Smooth muscle cell (in vitro differentiated cells): ENCODE measurements at regions not wholly inside any gene's neighbourhood (a gene's known extent, or its start where the extent isn't known, plus 50 kb on each side); places are given as distances from the start of the nearest gene placed in this dataset.

Experiments used
- DNase-seq: peaks from one replicate; lab custom pipeline; 2025; ENCODE audit not compliant: unreplicated experiment; lab: John Stamatoyannopoulos, UW
- H2AFZ ChIP-seq: fragments of 200-600 bp; sonication (generic); 2 replicates; pipeline ENCODE4 v1.6.0; 2016; ENCODE audit warnings: antibody characterized with exemption, low read depth, mild to moderate bottlenecking
- H3F3A ChIP-seq: fragments of 200-600 bp; sonication (generic); 2 replicates; pipeline ENCODE4 v1.6.0; 2017; ENCODE audit warnings: antibody characterized with exemption, low read depth
- H3K27ac ChIP-seq: fragments of 200-600 bp; sonication (generic); 2 replicates; pipeline ENCODE4 v1.5.1; 2016; ENCODE audit warnings: low read depth, mild to moderate bottlenecking
- H3K27me3 ChIP-seq: fragments of 200-600 bp; sonication (generic); 2 replicates; pipeline ENCODE4 v1.6.1; 2016; ENCODE audit warnings: low read depth, mild to moderate bottlenecking
- H3K36me3 ChIP-seq: fragments of 200-600 bp; sonication (generic); 2 replicates; pipeline ENCODE4 v1.5.1; 2016; ENCODE audit warnings: low read depth
- H3K4me1 ChIP-seq: fragments of 200-600 bp; sonication (generic); 2 replicates; pipeline ENCODE4 v1.5.1; 2016; ENCODE audit warnings: low read depth
- H3K4me2 ChIP-seq: fragments of 200-600 bp; sonication (generic); 2 replicates; pipeline ENCODE4 v1.6.0; 2016; ENCODE audit warnings: mild to moderate bottlenecking
- H3K4me3 ChIP-seq: fragments of 200-600 bp; sonication (generic); 2 replicates; pipeline ENCODE4 v1.5.1; 2016; ENCODE audit warnings: mild to moderate bottlenecking
- H3K79me2 ChIP-seq: fragments of 200-600 bp; sonication (generic); 2 replicates; pipeline ENCODE4 v1.6.0; 2016; ENCODE audit warnings: low read depth, mild to moderate bottlenecking
- H3K9ac ChIP-seq: fragments of 200-600 bp; sonication (generic); 2 replicates; pipeline ENCODE4 v1.6.0; 2016; ENCODE audit warnings: low read depth
- H3K9me3 ChIP-seq: fragments of 200-600 bp; sonication (generic); replicated peaks from 2 replicates; pipeline ENCODE4 v1.5.1; 2016; ENCODE audit warnings: low read depth
- H4K20me1 ChIP-seq: fragments of 200-600 bp; sonication (generic); 2 replicates; pipeline ENCODE4 v1.6.0; 2016; ENCODE audit warnings: low read depth
- WGBS: methylation state at CpG from one replicate; pipeline ENCODE4 v1.1.7; 2016; ENCODE audit warnings: low lambda C conversion rate; 5-methylcytosine and 5-hydroxymethylcytosine counted together
- TF ChIP-seq, protein P1 (sequence below): fragments of 200-600 bp; sonication (generic); IDR thresholded peaks from 2 replicates; pipeline ENCODE4 v1.5.1; 2017; ENCODE audit warnings: borderline replicate concordance, mild to moderate bottlenecking, antibody characterized with exemption; ENCODE audit not compliant: insufficient read depth, poor library complexity, severe bottlenecking

DNA sequence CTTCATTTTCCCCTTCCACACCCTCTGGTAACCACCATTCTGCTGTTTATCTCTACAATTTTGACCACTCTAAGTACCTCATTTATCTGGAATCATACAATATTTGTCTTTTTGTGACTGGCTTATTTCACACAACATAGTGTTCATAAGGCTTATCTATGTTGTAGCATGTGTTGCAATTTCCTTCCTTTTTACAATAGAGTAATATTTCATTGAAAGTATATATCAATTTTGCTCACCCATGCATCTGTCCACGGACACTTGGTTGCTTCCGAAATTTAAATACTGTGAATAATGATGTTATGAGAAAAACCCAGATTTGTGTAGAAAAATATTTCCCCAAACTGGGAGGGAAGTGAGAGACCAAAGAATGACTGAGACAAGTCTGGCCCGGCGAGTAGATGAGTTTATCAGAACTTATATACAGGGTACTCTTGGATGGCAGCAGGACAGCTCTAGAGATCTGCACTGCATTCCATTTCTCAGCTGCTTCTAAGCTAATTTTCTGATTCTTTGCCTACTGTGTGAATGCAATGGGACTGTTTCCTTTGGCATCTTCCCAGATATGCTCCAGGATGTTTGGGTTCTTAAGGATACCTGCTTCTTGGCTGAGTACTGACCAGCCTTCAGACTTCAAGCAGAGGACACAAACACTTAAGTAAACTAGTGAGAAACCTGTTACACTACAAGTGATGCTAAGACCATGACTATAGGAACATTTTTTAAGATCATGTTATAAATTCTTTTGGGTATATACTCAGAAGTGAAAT, 834.0 kb upstream of the PCDH9 start:
- H3F3A ChIP-seq, result no peaks in the 10 kb centered on the region
- H3K79me2 ChIP-seq, result no peaks in the 10 kb centered on the region
- H3K9me3 ChIP-seq, result no peaks in the 10 kb centered on the region
- DNase-seq, result no peak
- no peaks in the 10 kb centered on the region for H3K27me3 ChIP-seq
- no peaks in the 10 kb centered on the region for H3K36me3 ChIP-seq
- H4K20me1 ChIP-seq, result no peaks in the 10 kb centered on the region
- no peak overlapping the region for H3K4me2 ChIP-seq
- H2AFZ ChIP-seq, result no peak overlapping the region
- no peak overlapping the region for H3K4me3 ChIP-seq
- WGBS, result 95% methylated on average over 4 of the region's 4 CpGs
- TF ChIP-seq, protein P1, sequence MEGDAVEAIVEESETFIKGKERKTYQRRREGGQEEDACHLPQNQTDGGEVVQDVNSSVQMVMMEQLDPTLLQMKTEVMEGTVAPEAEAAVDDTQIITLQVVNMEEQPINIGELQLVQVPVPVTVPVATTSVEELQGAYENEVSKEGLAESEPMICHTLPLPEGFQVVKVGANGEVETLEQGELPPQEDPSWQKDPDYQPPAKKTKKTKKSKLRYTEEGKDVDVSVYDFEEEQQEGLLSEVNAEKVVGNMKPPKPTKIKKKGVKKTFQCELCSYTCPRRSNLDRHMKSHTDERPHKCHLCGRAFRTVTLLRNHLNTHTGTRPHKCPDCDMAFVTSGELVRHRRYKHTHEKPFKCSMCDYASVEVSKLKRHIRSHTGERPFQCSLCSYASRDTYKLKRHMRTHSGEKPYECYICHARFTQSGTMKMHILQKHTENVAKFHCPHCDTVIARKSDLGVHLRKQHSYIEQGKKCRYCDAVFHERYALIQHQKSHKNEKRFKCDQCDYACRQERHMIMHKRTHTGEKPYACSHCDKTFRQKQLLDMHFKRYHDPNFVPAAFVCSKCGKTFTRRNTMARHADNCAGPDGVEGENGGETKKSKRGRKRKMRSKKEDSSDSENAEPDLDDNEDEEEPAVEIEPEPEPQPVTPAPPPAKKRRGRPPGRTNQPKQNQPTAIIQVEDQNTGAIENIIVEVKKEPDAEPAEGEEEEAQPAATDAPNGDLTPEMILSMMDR, result no peak
- H3K4me1 ChIP-seq, result no peaks in the 10 kb centered on the region
- H3K27ac ChIP-seq, result no peak overlapping the region
- H3K9ac ChIP-seq, result no peak overlapping the region

- Histone ChIP-seq H3K79me2 (no peaks in the 10 kb centered on the region), H3K36me3 (no peaks in the 10 kb centered on the region), H3K27ac (no peak overlapping the region), H3K9me3 (no peaks in the 10 kb centered on the region), H4K20me1 (no peaks in the 10 kb centered on the region), H3K4me3 (no peak overlapping the region), H3K4me1 (no peaks in the 10 kb centered on the region), H3F3A (no peaks in the 10 kb centered on the region), H3K4me2 (no peak overlapping the region), H2AFZ (no peak overlapping the region), H3K9ac (no peak overlapping the region), H3K27me3 (no peaks in the 10 kb centered on the region)
- no peak for DNase-seq
- 96% methylated on average over 1 of the region's 1 CpG for WGBS
- TF ChIP-seq, protein P1, result no peak
Measured at GRCh38 chr13:68063181-68063580, 833.0 kb upstream of the PCDH9 start.

DNA sequence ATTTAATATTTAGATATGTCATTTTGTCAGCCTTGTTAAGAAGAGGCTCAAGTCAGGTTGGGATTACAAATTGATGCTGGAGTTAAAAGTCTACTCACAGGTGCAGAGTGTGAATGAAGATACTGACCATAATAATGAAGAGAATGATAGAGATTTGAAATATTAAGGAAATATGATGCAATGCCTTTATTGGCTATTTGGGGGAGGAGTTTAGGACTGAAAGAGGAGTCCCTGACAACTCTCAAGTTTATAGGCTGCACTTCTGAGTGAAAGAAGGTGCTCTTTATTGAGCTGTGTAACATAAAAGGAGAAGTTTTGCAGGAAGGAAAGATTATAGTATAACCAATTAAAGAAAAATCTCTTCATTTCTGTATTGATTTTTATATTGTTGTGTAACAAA, 827.7 kb upstream of the PCDH9 start:
- Histone ChIP-seq H3K9me3 (no peaks in the 10 kb centered on the region), H3K27ac (no peak overlapping the region), H3K27me3 (no peaks in the 10 kb centered on the region), H4K20me1 (no peaks in the 10 kb centered on the region), H3F3A (no peaks in the 10 kb centered on the region), H3K9ac (no peak overlapping the region), H2AFZ (no peak overlapping the region), H3K36me3 (no peaks in the 10 kb centered on the region), H3K4me1 (no peaks in the 10 kb centered on the region), H3K4me3 (no peak overlapping the region), H3K4me2 (no peak overlapping the region), H3K79me2 (no peaks in the 10 kb centered on the region)
- no peak for DNase-seq
- TF ChIP-seq, protein P1, result no peak
